ENCODE measurements at regions not wholly inside any gene's neighbourhood (a gene's known extent, or its start where the extent isn't known, plus 50 kb on each side); places are given as distances from the start of the nearest gene placed in this dataset.
A peak's percentile ranks its signal among the peaks of the same experiment; 100 is the strongest.
"Not testable (repeated sequence)": the region's sequence is repeated elsewhere in the genome, so short reads cannot be mapped to it uniquely, and the experiment has no call there.

GRCh38 chr12:59059088-59059935 lies 139.0 kb upstream of the LRIG3 start:
- no peak for FAIRE-seq
- H3K27ac ChIP-seq: no peak overlapping the region
- WGBS, 2 donors: 86 to 91% methylated on average over 4 of the region's 4 CpGs
- H3K4me1 ChIP-seq: peaks cover 0 to 6% (median 0%) of the 10 kb centered on the region in 3 donors
- no peaks in the 10 kb centered on the region for H3K27me3 ChIP-seq
- no peaks in the 10 kb centered on the region for H3K9me3 ChIP-seq
- H3K36me3 ChIP-seq: no peaks in the 10 kb centered on the region
- TF ChIP-seq, protein P1, sequence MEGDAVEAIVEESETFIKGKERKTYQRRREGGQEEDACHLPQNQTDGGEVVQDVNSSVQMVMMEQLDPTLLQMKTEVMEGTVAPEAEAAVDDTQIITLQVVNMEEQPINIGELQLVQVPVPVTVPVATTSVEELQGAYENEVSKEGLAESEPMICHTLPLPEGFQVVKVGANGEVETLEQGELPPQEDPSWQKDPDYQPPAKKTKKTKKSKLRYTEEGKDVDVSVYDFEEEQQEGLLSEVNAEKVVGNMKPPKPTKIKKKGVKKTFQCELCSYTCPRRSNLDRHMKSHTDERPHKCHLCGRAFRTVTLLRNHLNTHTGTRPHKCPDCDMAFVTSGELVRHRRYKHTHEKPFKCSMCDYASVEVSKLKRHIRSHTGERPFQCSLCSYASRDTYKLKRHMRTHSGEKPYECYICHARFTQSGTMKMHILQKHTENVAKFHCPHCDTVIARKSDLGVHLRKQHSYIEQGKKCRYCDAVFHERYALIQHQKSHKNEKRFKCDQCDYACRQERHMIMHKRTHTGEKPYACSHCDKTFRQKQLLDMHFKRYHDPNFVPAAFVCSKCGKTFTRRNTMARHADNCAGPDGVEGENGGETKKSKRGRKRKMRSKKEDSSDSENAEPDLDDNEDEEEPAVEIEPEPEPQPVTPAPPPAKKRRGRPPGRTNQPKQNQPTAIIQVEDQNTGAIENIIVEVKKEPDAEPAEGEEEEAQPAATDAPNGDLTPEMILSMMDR (IDR thresholded peaks at IDR 0.05): no peak
- no peak overlapping the region for H3K4me3 ChIP-seq
- intact Hi-C loops (cut with DNase I): no loop called here
- no peak for DNase-seq
- no peak for ATAC-seq

GRCh38 chr12:59056966-59057365 lies 136.7 kb upstream of the LRIG3 start:
- WGBS, 2 donors: 80 to 83% methylated on average over 3 of the region's 3 CpGs
- H3K9me3 ChIP-seq: no peaks in the 10 kb centered on the region
- no peak overlapping the region for H3K4me3 ChIP-seq
- no peak for DNase-seq
- no peak for ATAC-seq
- H3K27ac ChIP-seq: no peak overlapping the region
- peaks cover 0 to 6% (median 0%) of the 10 kb centered on the region in 3 donors for H3K4me1 ChIP-seq
- no peaks in the 10 kb centered on the region for H3K36me3 ChIP-seq
- intact Hi-C loops (cut with DNase I): no loop called here
- FAIRE-seq: no peak
- H3K27me3 ChIP-seq: peaks cover 0 to under 1% (median 0%) of the 10 kb centered on the region in 4 donors
- TF ChIP-seq, protein P1 (IDR thresholded peaks at IDR 0.05): no peak

DNA sequence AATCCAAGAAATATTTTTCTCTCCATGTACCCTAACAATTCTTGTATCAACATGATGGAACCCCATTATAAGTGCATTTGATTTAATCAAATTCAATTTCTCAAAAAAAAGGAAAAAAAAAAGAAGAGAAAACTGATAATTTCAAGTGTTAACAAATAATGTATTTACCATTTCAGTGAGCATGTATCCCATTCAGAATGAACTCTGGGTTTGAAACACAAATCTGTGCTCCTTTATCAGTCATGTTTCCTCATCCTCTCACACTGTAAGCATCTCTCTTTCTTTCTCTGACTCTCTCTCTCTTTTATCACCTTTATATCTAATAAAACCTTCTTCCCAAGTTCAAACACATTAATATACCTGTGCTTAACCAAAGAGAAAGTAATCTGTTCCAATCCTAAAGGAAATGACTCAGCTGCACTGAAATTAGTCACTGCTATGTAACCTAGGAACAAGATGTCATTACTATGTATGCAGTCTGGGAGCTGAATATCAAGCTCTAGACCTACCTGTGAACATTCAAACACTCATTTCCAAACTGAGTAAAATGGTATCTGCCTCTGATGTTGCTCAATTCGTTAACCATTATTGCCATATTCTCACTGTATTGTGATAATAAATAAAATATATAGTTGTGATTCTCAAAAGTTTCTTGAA lies 135.0 kb upstream of the LRIG3 start:
- Histone ChIP-seq H3K36me3 (no peaks in the 10 kb centered on the region), H3K27ac (peak overlapping the region in 1 of 4 donors; percentile 37), H3K4me3 (no peak overlapping the region), H3K9me3 (no peaks in the 10 kb centered on the region), H3K27me3 (peaks cover 0 to 4% (median 0%) of the 10 kb centered on the region in 4 donors), H3K4me1 (peaks cover 0 to 6% (median 0%) of the 10 kb centered on the region in 3 donors)
- no peak for DNase-seq
- TF ChIP-seq, protein P1 (IDR thresholded peaks at IDR 0.05): no peak
- FAIRE-seq: peak; percentile 78
- ATAC-seq: peak; percentile 89 to 98 (median 94)
- intact Hi-C loops (cut with DNase I): no loop called here
- WGBS, 2 donors: 0 to 2% methylated on average over 1 of the region's 1 CpG

DNA sequence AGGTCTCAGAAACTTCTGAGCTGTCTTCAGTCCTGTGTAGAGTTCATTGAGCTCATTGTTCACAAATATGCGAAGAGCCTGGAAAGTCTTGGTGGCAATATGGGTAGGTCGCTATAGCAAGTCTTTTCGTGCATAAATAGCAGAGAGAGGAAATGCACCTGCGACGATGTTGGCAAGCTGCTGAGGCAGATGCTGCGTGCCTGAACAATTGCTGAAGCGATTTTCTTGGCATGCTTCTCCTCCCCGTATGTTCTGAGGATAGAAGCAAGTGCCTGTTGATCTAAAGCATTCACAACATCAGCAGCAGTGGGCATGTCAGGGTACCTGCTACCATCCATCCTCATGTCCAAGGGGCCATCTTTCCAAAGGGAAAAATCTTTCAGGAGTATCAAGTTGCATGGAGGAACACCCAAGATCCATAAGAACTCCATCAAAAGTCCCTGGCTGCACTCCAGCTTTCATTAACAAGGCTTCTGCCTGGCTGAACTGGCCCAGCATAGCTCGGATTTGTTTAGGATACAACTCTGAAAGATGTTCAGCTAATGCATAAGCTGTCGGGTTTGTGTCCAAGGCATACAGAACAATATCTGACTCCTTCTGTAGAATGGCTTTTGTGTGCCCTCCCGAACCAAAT lies 133.1 kb upstream of the LRIG3 start:
- FAIRE-seq; H3K27ac ChIP-seq; H3K9me3 ChIP-seq; DNase-seq; ATAC-seq; intact Hi-C loops (cut with DNase I); H3K36me3 ChIP-seq; H3K4me3 ChIP-seq; H3K27me3 ChIP-seq; H3K4me1 ChIP-seq: not testable (repeated sequence)
- WGBS, 2 donors: 83 to 89% methylated on average over 11 of the region's 11 CpGs

GRCh38 chr12:59046763-59047534 lies 126.6 kb upstream of the LRIG3 start:
- 61 to 63% methylated on average over 2 of the region's 2 CpGs for WGBS, 2 donors
- no peak overlapping the region for H3K4me3 ChIP-seq
- DNase-seq: no peak
- no peaks in the 10 kb centered on the region for H3K36me3 ChIP-seq
- peaks cover 0 to 3% (median 0%) of the 10 kb centered on the region in 3 donors for H3K4me1 ChIP-seq
- no peak for ATAC-seq
- intact Hi-C loops (cut with DNase I): no loop called here
- TF ChIP-seq, protein P1 (IDR thresholded peaks at IDR 0.05): no peak
- H3K9me3 ChIP-seq: no peaks in the 10 kb centered on the region
- no peak for FAIRE-seq
- H3K27ac ChIP-seq: no peak overlapping the region
- H3K27me3 ChIP-seq: peaks cover 0 to 3% (median 0%) of the 10 kb centered on the region in 4 donors

All from pancreas (tissue), 10 donors.